CD14-positive monocyte (primary cell): ENCODE measurements at regions not wholly inside any gene's neighbourhood (a gene's known extent, or its start where the extent isn't known, plus 50 kb on each side); places are given as distances from the start of the nearest gene placed in this dataset.
"Not testable (repeated sequence)": the region's sequence is repeated elsewhere in the genome, so short reads cannot be mapped to it uniquely, and the experiment has no call there.

Source experiments
- DNase-seq, 3 donors: peaks; one replicate each; pipeline ENCODE4 v3.0.0-alpha.2; 2011 to 2022
- H2AFZ ChIP-seq: 2 replicates; pipeline ENCODE4 v1.6.0; 2012; ENCODE audit warnings: mild to moderate bottlenecking, low read depth, low read length, inconsistent platforms; ENCODE audit not compliant: insufficient read depth, poor library complexity, severe bottlenecking
- H3K27ac ChIP-seq, 2 donors: 1 replicate in 1 of 2; 2 replicates in 1 of 2; pipeline ENCODE4 v1.5.1; 2012 to 2013; ENCODE audit warnings: low read length in 2 of 2, control low read depth in 1 of 2, inconsistent platforms in 1 of 2, low read depth in 1 of 2, mild to moderate bottlenecking in 1 of 2
- H3K27me3 ChIP-seq, 2 donors: one replicate each; pipeline versions ENCODE4 v1.6.0 to v1.6.1; 2011 to 2013; ENCODE audit warnings: low read length in 2 of 2; ENCODE audit not compliant: control insufficient read depth in 2 of 2, insufficient read depth in 2 of 2
- H3K36me3 ChIP-seq, 2 donors: replicated peaks in 1 of 2; 1 replicate in 1 of 2; 2 replicates in 1 of 2; pipeline versions ENCODE4 v1.5.1 to v1.6.1; 2012 to 2013; ENCODE audit warnings: low read length in 2 of 2, control low read depth in 1 of 2, inconsistent platforms in 1 of 2, mild to moderate bottlenecking in 1 of 2; ENCODE audit not compliant: insufficient read depth in 2 of 2, control insufficient read depth in 1 of 2
- H3K4me1 ChIP-seq, 2 donors: 1 replicate in 1 of 2; 2 replicates in 1 of 2; pipeline versions ENCODE4 v1.5.1 to v1.6.1; 2012 to 2013; ENCODE audit warnings: low read length in 2 of 2, control low read depth in 1 of 2, inconsistent platforms in 1 of 2, mild to moderate bottlenecking in 1 of 2, moderate library complexity in 1 of 2; ENCODE audit not compliant: insufficient read depth in 2 of 2, control insufficient read depth in 1 of 2
- H3K4me2 ChIP-seq: replicated peaks from 2 replicates; pipeline ENCODE3; 2012; ENCODE audit warnings: low read length, moderate library complexity, mild to moderate bottlenecking; ENCODE audit not compliant: poor library complexity, severe bottlenecking; ENCODE audit errors: extremely low read depth
- H3K4me3 ChIP-seq, 3 experiments: fragments of 200-600 bp in 1 of 3; sonication (generic) in 1 of 3; replicated peaks in 1 of 3; 1 replicate in 2 of 3; 2 replicates in 1 of 3; pipeline ENCODE4 v1.5.1; 2011 to 2013; ENCODE audit warnings: low read length in 3 of 3, mild to moderate bottlenecking in 3 of 3, control low read depth in 2 of 3, low read depth in 2 of 3, inconsistent platforms in 1 of 3, moderate library complexity in 1 of 3
- H3K79me2 ChIP-seq: 2 replicates; pipeline ENCODE4 v1.6.0; 2012; ENCODE audit warnings: mild to moderate bottlenecking, control low read depth, inconsistent platforms, low read length, moderate library complexity; ENCODE audit not compliant: insufficient read depth
- H3K9ac ChIP-seq: 2 replicates; pipeline ENCODE4 v1.6.0; 2017; ENCODE audit warnings: low read length, mild to moderate bottlenecking; ENCODE audit not compliant: insufficient read depth, poor library complexity, severe bottlenecking
- H3K9me3 ChIP-seq, 2 donors: replicated peaks in 1 of 2; 1 replicate in 1 of 2; 2 replicates in 1 of 2; pipeline versions ENCODE4 v1.5.1 to v1.6.1; 2012 to 2013; ENCODE audit warnings: low read length in 2 of 2, control low read depth in 1 of 2; ENCODE audit not compliant: control insufficient read depth in 1 of 2, insufficient read depth in 1 of 2
- H4K20me1 ChIP-seq: 2 replicates; pipeline ENCODE4 v1.6.0; 2012; ENCODE audit warnings: mild to moderate bottlenecking, low read length, control low read depth, moderate library complexity; ENCODE audit not compliant: insufficient read depth
- H3K27ac Mint-ChIP-seq, 7 donors: one replicate each; pipeline ENCODE4 v1.8.0; 2020; ENCODE audit warnings: mild to moderate bottlenecking in 7 of 7, mixed read lengths in 7 of 7, moderate library complexity in 6 of 7, inconsistent platforms in 2 of 7
- H3K27me3 Mint-ChIP-seq, 3 donors: one replicate each; pipeline ENCODE4 v1.8.0; 2021 to 2022; ENCODE audit warnings: low read depth in 3 of 3, mild to moderate bottlenecking in 3 of 3, mixed read lengths in 3 of 3, moderate library complexity in 3 of 3, inconsistent platforms in 1 of 3
- H3K36me3 Mint-ChIP-seq, 2 donors: one replicate each; pipeline ENCODE4 v1.8.0; 2020; ENCODE audit warnings: mixed read lengths in 2 of 2, inconsistent platforms in 1 of 2, mild to moderate bottlenecking in 1 of 2
- H3K4me1 Mint-ChIP-seq: one replicate; pipeline ENCODE4 v1.8.0; 2020; ENCODE audit warnings: mild to moderate bottlenecking, mixed read lengths
- H3K4me3 Mint-ChIP-seq, 2 donors: one replicate each; pipeline ENCODE4 v1.8.0; 2020; ENCODE audit warnings: mild to moderate bottlenecking in 2 of 2, mixed read lengths in 2 of 2, moderate library complexity in 1 of 2
- H3K9me3 Mint-ChIP-seq, 7 donors: one replicate each; pipeline ENCODE4 v1.8.0; 2020 to 2022; ENCODE audit warnings: mixed read lengths in 7 of 7, mild to moderate bottlenecking in 6 of 7, moderate library complexity in 6 of 7, inconsistent platforms in 2 of 7
- CTCF ChIP-seq: fragments of 200-600 bp; IDR thresholded peaks from one replicate; pipeline ENCODE4 v1.8.0; 2022; ENCODE audit warnings: antibody characterized with exemption, mild to moderate bottlenecking
- WGBS: methylation state at CpG from one replicate; pipeline ENCODE4 v1.1.5; 2013; ENCODE audit warnings: missing lambda C conversion rate; ENCODE audit not compliant: insufficient coverage; 5-methylcytosine and 5-hydroxymethylcytosine counted together
- intact Hi-C, 2 donors: fragments of 100-400 bp; cut with micrococcal nuclease; formaldehyde crosslinking; loops; one replicate each; pipeline versions ENCODE4 v1.15.0 to v1.15.1; 2023

- intact Hi-C loops = no loop called here
Measured at GRCh38 chr3:22704571-22705354, 498.4 kb upstream of the UBE2E2 start.

GRCh38 chr3:22706922-22707321 lies 496.2 kb upstream of the UBE2E2 start:
- H3K4me2 ChIP-seq, H3K36me3 Mint-ChIP-seq, H4K20me1 ChIP-seq, H3K36me3 ChIP-seq, H3K9ac ChIP-seq, intact Hi-C loops, H3K4me1 Mint-ChIP-seq, H3K27me3 Mint-ChIP-seq, H3K4me3 ChIP-seq, H3K79me2 ChIP-seq, H3K27ac Mint-ChIP-seq, H3K4me1 ChIP-seq, H2AFZ ChIP-seq, H3K27me3 ChIP-seq, DNase-seq, H3K4me3 Mint-ChIP-seq, H3K27ac ChIP-seq: not testable (repeated sequence)
- WGBS = 98% methylated on average over 10 of the region's 10 CpGs
- H3K9me3 Mint-ChIP-seq = peaks cover 9 to 33% (median 18%) of the 10 kb centered on the region in 7 donors
- H3K9me3 ChIP-seq = peaks cover 4 to 13% of the 10 kb centered on the region in 2 donors

More at GRCh38 chr3:22704571-22705354, 498.4 kb upstream of the UBE2E2 start:
- H3K27me3 ChIP-seq = no peaks in the 10 kb centered on the region
- no peaks in the 10 kb centered on the region for H3K36me3 ChIP-seq
- H3K9me3 ChIP-seq = peaks cover 4 to 13% of the 10 kb centered on the region in 2 donors
- H3K36me3 Mint-ChIP-seq = no peaks in the 10 kb centered on the region
- H3K4me3 ChIP-seq = no peak overlapping the region
- H2AFZ ChIP-seq = no peak overlapping the region
- H3K27ac Mint-ChIP-seq = no peak overlapping the region
- no peak overlapping the region for H3K4me3 Mint-ChIP-seq
- WGBS = no CpG with 5 or more reads among the region's 6 CpGs
- H3K4me1 Mint-ChIP-seq = peaks cover 7% of the 10 kb centered on the region
- no peak for DNase-seq
- H3K4me1 ChIP-seq = peaks cover 2 to 8% of the 10 kb centered on the region in 2 donors
- H4K20me1 ChIP-seq = no peaks in the 10 kb centered on the region
- no peak overlapping the region for H3K27ac ChIP-seq
- H3K4me2 ChIP-seq = no peak overlapping the region
- H3K9ac ChIP-seq = no peak overlapping the region
- H3K79me2 ChIP-seq = no peaks in the 10 kb centered on the region
- TF ChIP-seq CTCF = no peak
- H3K9me3 Mint-ChIP-seq = peaks cover 7 to 25% (median 12%) of the 10 kb centered on the region in 7 donors
- H3K27me3 Mint-ChIP-seq = peaks cover 2 to 3% (median 2%) of the 10 kb centered on the region in 3 donors
